Testis (tissue), 2 donors: ENCODE measurements at regions not wholly inside any gene's neighbourhood (a gene's known extent, or its start where the extent isn't known, plus 50 kb on each side); places are given as distances from the start of the nearest gene placed in this dataset.

Experiments
- DNase-seq: peaks from one replicate; pipeline ENCODE4 v3.0.0-alpha.2; 2019
- H3K27ac ChIP-seq, 2 donors: fragments of 200-600 bp; sonication (generic); one replicate each; pipeline ENCODE4 v1.5.1; 2019
- H3K27me3 ChIP-seq: fragments of 200-600 bp; sonication (generic); one replicate; pipeline ENCODE4 v1.5.1; 2019
- H3K36me3 ChIP-seq: fragments of 200-600 bp; sonication (generic); one replicate; pipeline ENCODE4 v1.5.1; 2017; ENCODE audit warnings: low read depth; ENCODE audit errors: missing control alignments
- H3K4me1 ChIP-seq: fragments of 200-600 bp; sonication (generic); one replicate; pipeline ENCODE4 v1.5.1; 2019
- H3K4me3 ChIP-seq, 2 donors: fragments of 200-600 bp; sonication (generic); one replicate each; pipeline ENCODE4 v1.5.1; 2017 to 2019
- H3K9me3 ChIP-seq: fragments of 200-600 bp; sonication (generic); one replicate; pipeline ENCODE4 v1.5.1; 2017
- POLR2A ChIP-seq: fragments of 450-650 bp; IDR thresholded peaks from one replicate; pipeline ENCODE4 v1.6.1; 2017; ENCODE audit warnings: antibody characterized with exemption, mild to moderate bottlenecking, moderate library complexity
- WGBS, 2 donors: methylation state at CpG; one replicate each; pipeline ENCODE4 v1.1.5; 2018; 5-methylcytosine and 5-hydroxymethylcytosine counted together
- intact Hi-C: fragments of 100-400 bp; cut with DNase I; formaldehyde crosslinking; loops from one replicate; pipeline ENCODE4 v1.15.1; 2023; ENCODE audit warnings: low total_unique reads
- TF ChIP-seq, protein P1 (sequence below), 3 experiments: fragments of 450-650 bp in 2 of 3; fragments of 200-600 bp in 1 of 3; sonication (generic) in 1 of 3; IDR thresholded peaks; one replicate each; pipeline ENCODE4 v1.5.1; 2016 to 2019; ENCODE audit warnings: antibody characterized with exemption in 3 of 3, mild to moderate bottlenecking in 2 of 3, moderate library complexity in 1 of 3

DNA sequence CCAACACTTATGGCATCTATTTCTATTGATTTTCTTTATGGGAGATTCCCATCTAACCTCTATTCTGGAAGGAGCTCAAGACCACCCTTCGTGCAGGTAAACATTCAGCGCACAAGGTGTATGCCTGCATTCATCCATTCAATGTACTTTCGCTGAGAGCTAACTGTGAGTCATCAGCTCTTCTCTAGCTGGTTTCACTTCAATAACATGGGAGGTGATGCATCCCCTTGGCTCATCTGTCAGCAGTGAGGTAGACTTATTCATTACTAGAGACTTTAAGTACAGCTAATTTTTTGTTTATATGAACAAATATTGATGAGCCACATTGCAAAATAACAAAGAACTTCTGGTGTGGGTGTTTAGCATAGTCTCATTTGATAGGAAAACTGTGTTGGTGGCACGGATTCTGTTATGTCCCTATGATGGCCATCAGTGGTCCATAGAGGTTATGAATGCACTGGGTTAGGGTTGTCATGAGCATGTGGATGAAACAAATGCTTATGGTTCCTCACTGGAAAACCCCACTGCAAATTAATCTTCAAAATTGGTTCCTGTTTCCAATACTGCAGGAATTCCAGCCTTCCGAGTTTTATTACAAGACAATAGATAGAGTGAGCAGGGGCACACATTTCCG is 1151.0 kb downstream of the BCL11B start:
- Histone ChIP-seq H3K36me3 (no peaks in the 10 kb centered on the region), H3K27ac (no peak overlapping the region), H3K4me1 (no peaks in the 10 kb centered on the region), H3K9me3 (no peaks in the 10 kb centered on the region), H3K27me3 (no peaks in the 10 kb centered on the region), H3K4me3 (no peak overlapping the region)
- intact Hi-C loops = no loop called here
- DNase-seq = no peak
- no peak for TF ChIP-seq POLR2A
- TF ChIP-seq, protein P1, sequence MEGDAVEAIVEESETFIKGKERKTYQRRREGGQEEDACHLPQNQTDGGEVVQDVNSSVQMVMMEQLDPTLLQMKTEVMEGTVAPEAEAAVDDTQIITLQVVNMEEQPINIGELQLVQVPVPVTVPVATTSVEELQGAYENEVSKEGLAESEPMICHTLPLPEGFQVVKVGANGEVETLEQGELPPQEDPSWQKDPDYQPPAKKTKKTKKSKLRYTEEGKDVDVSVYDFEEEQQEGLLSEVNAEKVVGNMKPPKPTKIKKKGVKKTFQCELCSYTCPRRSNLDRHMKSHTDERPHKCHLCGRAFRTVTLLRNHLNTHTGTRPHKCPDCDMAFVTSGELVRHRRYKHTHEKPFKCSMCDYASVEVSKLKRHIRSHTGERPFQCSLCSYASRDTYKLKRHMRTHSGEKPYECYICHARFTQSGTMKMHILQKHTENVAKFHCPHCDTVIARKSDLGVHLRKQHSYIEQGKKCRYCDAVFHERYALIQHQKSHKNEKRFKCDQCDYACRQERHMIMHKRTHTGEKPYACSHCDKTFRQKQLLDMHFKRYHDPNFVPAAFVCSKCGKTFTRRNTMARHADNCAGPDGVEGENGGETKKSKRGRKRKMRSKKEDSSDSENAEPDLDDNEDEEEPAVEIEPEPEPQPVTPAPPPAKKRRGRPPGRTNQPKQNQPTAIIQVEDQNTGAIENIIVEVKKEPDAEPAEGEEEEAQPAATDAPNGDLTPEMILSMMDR (IDR thresholded peaks at IDR 0.05) = no peak
- 89 to 92% methylated on average over 6 of the region's 6 CpGs for WGBS, 2 donors

DNA sequence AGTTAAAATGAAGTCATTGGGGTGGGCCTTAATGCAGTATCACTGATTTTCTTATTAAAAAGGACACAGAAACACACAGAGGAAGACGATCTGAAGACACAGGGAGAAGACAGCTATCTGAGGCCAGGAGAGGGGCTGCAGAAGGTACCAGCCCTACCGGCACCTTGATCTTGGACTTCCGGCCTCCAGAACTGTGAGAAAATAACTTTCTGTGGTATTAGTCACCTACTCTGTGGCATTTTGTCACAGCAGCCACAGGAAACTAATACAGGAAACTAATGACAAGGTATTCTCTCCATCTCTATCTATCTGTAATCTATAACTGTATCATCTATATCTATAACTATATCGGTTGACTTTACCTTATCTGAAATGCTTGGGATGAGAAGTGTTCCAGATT is 1149.5 kb downstream of the BCL11B start:
- intact Hi-C loops = no loop called here
- Histone ChIP-seq H3K36me3 (no peaks in the 10 kb centered on the region), H3K4me3 (no peak overlapping the region), H3K9me3 (no peaks in the 10 kb centered on the region), H3K27ac (no peak overlapping the region), H3K4me1 (no peaks in the 10 kb centered on the region), H3K27me3 (no peaks in the 10 kb centered on the region)
- 83 to 90% methylated on average over 4 of the region's 4 CpGs for WGBS, 2 donors
- TF ChIP-seq, protein P1 (IDR thresholded peaks at IDR 0.05) = no peak
- TF ChIP-seq POLR2A = no peak
- DNase-seq = no peak

DNA sequence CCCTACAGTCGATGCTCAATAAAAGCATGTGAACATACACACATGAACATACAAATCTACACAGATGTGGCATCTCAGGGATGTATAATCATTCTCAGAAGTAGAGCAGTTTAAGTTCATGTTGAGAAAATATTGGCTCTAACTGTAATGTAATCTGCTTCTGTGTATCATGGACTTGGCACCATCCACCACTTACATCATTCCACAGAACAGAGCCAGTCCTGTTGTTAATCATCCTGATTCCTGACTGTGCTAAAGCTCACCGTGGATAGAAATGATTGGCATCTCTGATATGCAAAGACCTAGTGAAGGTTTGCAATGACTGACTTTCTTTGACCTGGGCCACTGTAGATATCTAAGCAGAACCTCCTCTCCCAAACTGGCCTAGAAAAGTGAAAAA is 1141.3 kb downstream of the BCL11B start:
- no peaks in the 10 kb centered on the region for H3K36me3 ChIP-seq
- DNase-seq = no peak
- intact Hi-C loops = no loop called here
- H3K27me3 ChIP-seq = no peaks in the 10 kb centered on the region
- TF ChIP-seq, protein P1 (IDR thresholded peaks at IDR 0.05) = no peak
- TF ChIP-seq POLR2A = no peak
- no peaks in the 10 kb centered on the region for H3K4me1 ChIP-seq
- H3K27ac ChIP-seq = no peak overlapping the region
- 61 to 63% methylated on average over 2 of the region's 2 CpGs for WGBS, 2 donors
- H3K9me3 ChIP-seq = no peaks in the 10 kb centered on the region
- no peak overlapping the region for H3K4me3 ChIP-seq

DNA sequence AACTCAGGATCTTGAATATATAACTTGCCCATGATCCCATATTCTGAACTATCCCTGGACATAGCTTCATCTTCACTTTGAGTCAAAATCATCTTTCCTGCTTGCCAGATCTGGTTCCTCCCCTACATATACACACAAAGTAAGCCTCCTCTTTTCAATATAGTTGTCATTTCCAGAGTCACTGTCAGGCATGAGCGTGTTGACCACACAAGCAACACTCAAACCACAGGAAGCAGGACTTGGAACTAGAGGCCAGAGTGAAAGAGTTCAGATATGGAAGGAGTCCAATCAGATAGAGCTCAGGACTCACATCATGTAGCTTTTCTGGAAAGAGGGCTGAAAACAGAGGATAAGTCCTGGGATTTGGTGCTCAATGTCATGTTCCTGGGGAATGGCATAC is 1140.6 kb downstream of the BCL11B start:
- DNase-seq = no peak
- no peaks in the 10 kb centered on the region for H3K4me1 ChIP-seq
- no peak overlapping the region for H3K4me3 ChIP-seq
- H3K36me3 ChIP-seq = no peaks in the 10 kb centered on the region
- no peaks in the 10 kb centered on the region for H3K27me3 ChIP-seq
- intact Hi-C loops = no loop called here
- H3K27ac ChIP-seq = no peak overlapping the region
- H3K9me3 ChIP-seq = no peaks in the 10 kb centered on the region
- WGBS, 2 donors = 80 to 81% methylated on average over 1 of the region's 1 CpG
- TF ChIP-seq, protein P1 (IDR thresholded peaks at IDR 0.05) = no peak
- TF ChIP-seq POLR2A = no peak

DNA sequence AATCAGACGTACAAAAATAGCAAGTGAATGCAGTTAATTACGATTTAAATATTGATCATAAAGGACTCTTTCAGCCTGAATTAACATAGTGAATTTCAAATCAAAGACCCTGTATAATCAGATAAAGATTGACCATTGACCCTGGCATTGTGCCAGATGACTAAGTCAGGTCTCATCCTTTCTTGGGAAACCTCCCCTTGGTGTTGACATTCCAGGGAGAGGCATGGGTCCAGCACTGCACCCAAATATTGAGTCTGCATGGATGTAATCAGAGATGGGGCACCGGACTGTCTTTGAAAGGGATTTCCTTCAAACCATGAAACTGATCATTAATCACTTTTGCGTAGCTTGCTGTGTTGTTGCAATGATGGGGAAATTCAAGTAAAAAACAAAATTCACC is 1138.2 kb downstream of the BCL11B start:
- intact Hi-C loops = no loop called here
- no peaks in the 10 kb centered on the region for H3K36me3 ChIP-seq
- no peak overlapping the region for H3K27ac ChIP-seq
- no peak overlapping the region for H3K4me3 ChIP-seq
- no peaks in the 10 kb centered on the region for H3K9me3 ChIP-seq
- no peaks in the 10 kb centered on the region for H3K4me1 ChIP-seq
- WGBS, 2 donors = 86 to 90% methylated on average over 4 of the region's 4 CpGs
- DNase-seq = no peak
- no peaks in the 10 kb centered on the region for H3K27me3 ChIP-seq
- no peak for TF ChIP-seq POLR2A
- TF ChIP-seq, protein P1 (IDR thresholded peaks at IDR 0.05) = no peak
